GM13977 (cell line): ENCODE measurements at regions not wholly inside any gene's neighbourhood (a gene's known extent, or its start where the extent isn't known, plus 50 kb on each side); places are given as distances from the start of the nearest gene placed in this dataset.
A peak's percentile ranks its signal among the peaks of the same experiment; 100 is the strongest.

Experiments
- DNase-seq: peaks from one replicate; pipeline ENCODE4 v3.0.0; 2012; ENCODE audit warnings: low spot score
- CTCF ChIP-seq: IDR thresholded peaks from 2 replicates; pipeline ENCODE4 v1.5.1; 2012; ENCODE audit warnings: mild to moderate bottlenecking, control low read depth; ENCODE audit not compliant: insufficient read depth; ENCODE audit errors: extremely low read depth, missing control alignments
- in situ Hi-C: fragments of 300-500 bp; cut with MboI; formaldehyde crosslinking; loops from one replicate; pipeline ENCODE4 v1.12.0; 2022; ENCODE audit warnings: low sequenced_read_pairs, low pct_unique_long_range_greater_than_20kb, mixed read lengths, inconsistent platforms; ENCODE audit not compliant: unreplicated experiment

- TF ChIP-seq CTCF, result no peak
- no peak for DNase-seq
- in situ Hi-C loops, result no loop called here
Measured at GRCh38 chr5:117893211-117893610, 1095.1 kb downstream of the DTWD2 start.

GRCh38 chr5:117892360-117892759, 1096.0 kb downstream of the DTWD2 start:
- no peak for DNase-seq
- TF ChIP-seq CTCF, result no peak
- in situ Hi-C loops, result no loop called here

GRCh38 chr5:117889596-117889995, 1098.8 kb downstream of the DTWD2 start:
- TF ChIP-seq CTCF, result no peak
- in situ Hi-C loops, result no loop called here
- no peak for DNase-seq

- in situ Hi-C loops, result no loop called here
- TF ChIP-seq CTCF, result no peak
- peak; percentile 5 for DNase-seq
Measured at GRCh38 chr5:117888688-117889087, 1099.7 kb downstream of the DTWD2 start.

- DNase-seq, result no peak
- in situ Hi-C loops, result no loop called here
Measured at GRCh38 chr5:117881426-117882230, 1106.7 kb downstream of the DTWD2 start.

GRCh38 chr5:117880932-117881331, 1107.4 kb downstream of the DTWD2 start:
- no peak for TF ChIP-seq CTCF
- no peak for DNase-seq
- in situ Hi-C loops, result no loop called here

More at GRCh38 chr5:117881426-117882230, 1106.7 kb downstream of the DTWD2 start:
- TF ChIP-seq CTCF, result no peak

GRCh38 chr5:117877731-117878130, 1110.6 kb downstream of the DTWD2 start:
- no peak for TF ChIP-seq CTCF
- in situ Hi-C loops, result no loop called here
- no peak for DNase-seq
